ENCODE measurements at regions not wholly inside any gene's neighbourhood (a gene's known extent, or its start where the extent isn't known, plus 50 kb on each side); places are given as distances from the start of the nearest gene placed in this dataset.

DNA sequence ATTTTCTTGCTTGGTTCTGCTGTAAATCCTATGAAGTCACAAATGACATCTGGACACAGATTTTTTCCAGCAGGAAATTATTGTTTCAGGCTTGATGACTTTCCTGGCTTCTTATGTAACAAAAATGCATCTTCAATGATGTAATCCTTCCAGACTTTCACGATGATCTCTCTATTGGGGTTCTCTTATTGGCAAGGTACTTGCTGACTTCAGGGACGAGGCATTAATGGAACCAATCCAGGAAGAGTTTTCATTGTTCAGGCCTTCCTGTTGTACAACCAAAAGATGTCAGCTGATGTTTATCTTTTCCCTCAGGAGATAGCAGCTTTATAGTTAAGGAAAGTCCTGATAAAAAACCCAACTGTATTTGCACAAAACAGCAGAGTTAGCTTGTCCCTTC lies 118.5 kb upstream of the MMS22L start:
- TF ChIP-seq, protein P1, sequence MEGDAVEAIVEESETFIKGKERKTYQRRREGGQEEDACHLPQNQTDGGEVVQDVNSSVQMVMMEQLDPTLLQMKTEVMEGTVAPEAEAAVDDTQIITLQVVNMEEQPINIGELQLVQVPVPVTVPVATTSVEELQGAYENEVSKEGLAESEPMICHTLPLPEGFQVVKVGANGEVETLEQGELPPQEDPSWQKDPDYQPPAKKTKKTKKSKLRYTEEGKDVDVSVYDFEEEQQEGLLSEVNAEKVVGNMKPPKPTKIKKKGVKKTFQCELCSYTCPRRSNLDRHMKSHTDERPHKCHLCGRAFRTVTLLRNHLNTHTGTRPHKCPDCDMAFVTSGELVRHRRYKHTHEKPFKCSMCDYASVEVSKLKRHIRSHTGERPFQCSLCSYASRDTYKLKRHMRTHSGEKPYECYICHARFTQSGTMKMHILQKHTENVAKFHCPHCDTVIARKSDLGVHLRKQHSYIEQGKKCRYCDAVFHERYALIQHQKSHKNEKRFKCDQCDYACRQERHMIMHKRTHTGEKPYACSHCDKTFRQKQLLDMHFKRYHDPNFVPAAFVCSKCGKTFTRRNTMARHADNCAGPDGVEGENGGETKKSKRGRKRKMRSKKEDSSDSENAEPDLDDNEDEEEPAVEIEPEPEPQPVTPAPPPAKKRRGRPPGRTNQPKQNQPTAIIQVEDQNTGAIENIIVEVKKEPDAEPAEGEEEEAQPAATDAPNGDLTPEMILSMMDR (IDR thresholded peaks at IDR 0.05) = no peak
- TF ChIP-seq EZH2 (IDR thresholded peaks at IDR 0.05) (no peak), EZH2phosphoT487 (IDR thresholded peaks at IDR 0.05) (no peak)

Data from neural progenitor cell (in vitro differentiated cells).